Peyer's patch (tissue), 4 donors: ENCODE measurements at regions not wholly inside any gene's neighbourhood (a gene's known extent, or its start where the extent isn't known, plus 50 kb on each side); places are given as distances from the start of the nearest gene placed in this dataset.

ENCODE experiments used
- DNase-seq, 3 donors: peaks; one replicate each; pipeline ENCODE4 v3.0.0-alpha.2; 2017 to 2019
- H3K27ac ChIP-seq, 4 donors: fragments of 200-600 bp; sonication (generic); one replicate each; pipeline ENCODE4 v1.5.1; 2016 to 2019
- H3K27me3 ChIP-seq, 2 donors: fragments of 200-600 bp; sonication (generic); one replicate each; pipeline ENCODE4 v1.5.1; 2019
- H3K36me3 ChIP-seq, 3 donors: fragments of 200-600 bp; sonication (generic); one replicate each; pipeline ENCODE4 v1.5.1; 2016 to 2019
- H3K4me1 ChIP-seq, 4 donors: fragments of 200-600 bp; sonication (generic); one replicate each; pipeline ENCODE4 v1.5.1; 2016 to 2019
- H3K4me3 ChIP-seq, 4 donors: fragments of 200-600 bp; sonication (generic); 1 replicate in 3 of 4; 2 replicates in 1 of 4; pipeline ENCODE4 v1.5.1; 2016 to 2019; ENCODE audit warnings: mild to moderate bottlenecking in 1 of 4
- H3K9me3 ChIP-seq, 4 donors: fragments of 200-600 bp; sonication (generic); one replicate each; pipeline ENCODE4 v1.5.1; 2016 to 2019; ENCODE audit warnings: mild to moderate bottlenecking in 1 of 4
- POLR2A ChIP-seq, 2 donors: fragments of 450-650 bp; IDR thresholded peaks; one replicate each; pipeline ENCODE4 v1.5.1; 2017; ENCODE audit warnings: antibody characterized with exemption in 2 of 2, mild to moderate bottlenecking in 2 of 2, moderate library complexity in 2 of 2
- TF ChIP-seq, protein P1 (sequence below), 6 experiments: fragments of 450-650 bp in 4 of 6; fragments of 200-600 bp in 2 of 6; sonication (generic) in 1 of 6; IDR thresholded peaks; one replicate each; pipeline ENCODE4 v1.5.1; 2017 to 2019; ENCODE audit warnings: antibody characterized with exemption in 6 of 6, mild to moderate bottlenecking in 3 of 6, moderate library complexity in 1 of 6

DNA sequence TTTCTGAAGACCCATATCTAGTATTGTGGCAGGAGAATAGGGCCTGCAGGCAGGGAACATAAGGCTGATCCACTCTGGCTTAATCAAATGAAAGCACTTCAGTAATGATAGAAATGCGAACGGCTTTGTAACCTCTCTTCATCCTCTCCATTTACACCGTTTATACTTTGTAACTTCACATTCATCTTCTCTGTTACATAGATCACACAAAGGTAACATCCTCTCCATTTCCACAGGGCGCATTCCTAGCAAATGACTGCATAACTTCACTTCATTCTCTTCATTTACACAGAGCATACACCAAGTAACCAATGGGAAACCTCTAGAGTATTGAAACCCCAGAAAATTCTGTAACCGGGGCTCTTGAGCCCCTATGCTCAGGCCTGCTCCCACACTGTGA is 65.5 kb upstream of the SLC34A2 start:
- Histone ChIP-seq H3K36me3 (no peaks in the 10 kb centered on the region), H3K27ac (no peak overlapping the region), H3K27me3 (no peaks in the 10 kb centered on the region), H3K4me1 (no peaks in the 10 kb centered on the region), H3K9me3 (no peaks in the 10 kb centered on the region), H3K4me3 (no peak overlapping the region)
- DNase-seq, result no peak
- TF ChIP-seq POLR2A (IDR thresholded peaks at IDR 0.05), result no peak
- TF ChIP-seq, protein P1, sequence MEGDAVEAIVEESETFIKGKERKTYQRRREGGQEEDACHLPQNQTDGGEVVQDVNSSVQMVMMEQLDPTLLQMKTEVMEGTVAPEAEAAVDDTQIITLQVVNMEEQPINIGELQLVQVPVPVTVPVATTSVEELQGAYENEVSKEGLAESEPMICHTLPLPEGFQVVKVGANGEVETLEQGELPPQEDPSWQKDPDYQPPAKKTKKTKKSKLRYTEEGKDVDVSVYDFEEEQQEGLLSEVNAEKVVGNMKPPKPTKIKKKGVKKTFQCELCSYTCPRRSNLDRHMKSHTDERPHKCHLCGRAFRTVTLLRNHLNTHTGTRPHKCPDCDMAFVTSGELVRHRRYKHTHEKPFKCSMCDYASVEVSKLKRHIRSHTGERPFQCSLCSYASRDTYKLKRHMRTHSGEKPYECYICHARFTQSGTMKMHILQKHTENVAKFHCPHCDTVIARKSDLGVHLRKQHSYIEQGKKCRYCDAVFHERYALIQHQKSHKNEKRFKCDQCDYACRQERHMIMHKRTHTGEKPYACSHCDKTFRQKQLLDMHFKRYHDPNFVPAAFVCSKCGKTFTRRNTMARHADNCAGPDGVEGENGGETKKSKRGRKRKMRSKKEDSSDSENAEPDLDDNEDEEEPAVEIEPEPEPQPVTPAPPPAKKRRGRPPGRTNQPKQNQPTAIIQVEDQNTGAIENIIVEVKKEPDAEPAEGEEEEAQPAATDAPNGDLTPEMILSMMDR (IDR thresholded peaks at IDR 0.05), result no peak

DNA sequence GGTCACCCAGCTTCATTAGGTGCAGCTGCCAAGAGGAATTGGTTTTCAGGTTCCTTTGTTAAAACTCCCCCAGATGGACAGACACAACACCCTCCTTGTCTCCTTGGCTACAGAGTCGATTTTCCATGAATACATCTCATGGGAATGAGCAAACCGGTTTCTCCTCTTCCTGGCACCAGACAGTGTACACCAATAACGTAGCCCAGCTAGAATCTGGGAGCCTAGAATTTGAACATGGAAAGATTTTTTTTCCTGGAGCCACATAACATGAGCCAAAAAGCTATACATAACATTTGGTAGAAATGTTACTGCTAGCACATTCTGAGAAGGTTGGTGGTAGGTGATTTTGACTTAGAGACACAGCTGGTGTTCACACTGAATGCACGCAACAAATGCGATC is 62.9 kb upstream of the SLC34A2 start:
- H3K9me3 ChIP-seq, result peaks cover 0 to 10% (median 0%) of the 10 kb centered on the region in 4 donors
- H3K4me1 ChIP-seq, result no peaks in the 10 kb centered on the region
- DNase-seq, result no peak
- no peaks in the 10 kb centered on the region for H3K27me3 ChIP-seq
- H3K4me3 ChIP-seq, result no peak overlapping the region
- H3K27ac ChIP-seq, result no peak overlapping the region
- TF ChIP-seq, protein P1 (IDR thresholded peaks at IDR 0.05), result no peak
- TF ChIP-seq POLR2A (IDR thresholded peaks at IDR 0.05), result no peak
- no peaks in the 10 kb centered on the region for H3K36me3 ChIP-seq
